ENCODE measurements at regions not wholly inside any gene's neighbourhood (a gene's known extent, or its start where the extent isn't known, plus 50 kb on each side); places are given as distances from the start of the nearest gene placed in this dataset.
A peak's percentile ranks its signal among the peaks of the same experiment; 100 is the strongest.

DNA sequence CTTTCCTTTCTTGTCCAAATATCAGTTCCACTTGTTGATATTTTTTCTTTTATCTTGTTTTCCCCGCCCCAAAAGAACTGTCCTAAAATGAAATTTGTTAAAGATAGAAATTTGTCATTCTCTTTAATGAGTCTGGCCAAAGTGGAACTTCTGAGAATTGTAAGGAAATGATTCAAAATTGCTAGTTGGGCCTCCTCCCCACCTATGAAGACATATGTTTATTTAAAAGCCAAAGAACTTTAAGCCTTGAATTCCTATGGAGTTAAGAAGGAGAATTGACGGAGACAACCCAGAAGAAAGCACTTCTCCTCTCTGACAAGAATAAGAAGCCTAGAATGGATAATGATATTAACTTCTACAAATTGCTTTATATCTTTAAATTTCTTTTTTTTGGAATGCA lies 59.1 kb upstream of the ALDH1A1 start:
- H4K20me1 ChIP-seq (ENCODE audit: insufficient read depth, low read length) = no peaks in the 10 kb centered on the region
- ATAC-seq (ENCODE audit: insufficient read depth, low read depth) (no peak), DNase-seq (no peak)
- peaks cover 5% of the 10 kb centered on the region for H3K27me3 ChIP-seq (ENCODE audit: insufficient read depth, low read length, poor library complexity)
- no peaks in the 10 kb centered on the region for H3K79me2 ChIP-seq (ENCODE audit: insufficient read depth, low read length)
- TF ChIP-seq CTCF (IDR thresholded peaks at IDR 0.05; ENCODE audit: borderline replicate concordance, extremely low read depth, low read length, poor library complexity, severe bottlenecking) (no peak), EZH2 (IDR thresholded peaks at IDR 0.05; ENCODE audit: borderline replicate concordance, low read depth, low read length, severe bottlenecking) (no peak)
- no peaks in the 10 kb centered on the region for H3K9me3 ChIP-seq (ENCODE audit: insufficient read depth, low read length, severe bottlenecking)
- H3K9ac ChIP-seq (ENCODE audit: low read depth, low read length) = no peak overlapping the region
- no peak overlapping the region for H3K27ac ChIP-seq (ENCODE audit: low read length)
- H3K4me1 ChIP-seq (ENCODE audit: insufficient read depth, low read length) = no peaks in the 10 kb centered on the region
- H3K4me2 ChIP-seq (ENCODE audit: insufficient read depth, low read length) = no peak overlapping the region
- H2AFZ ChIP-seq (ENCODE audit: low read depth, low read length) = no peak overlapping the region
- no peaks in the 10 kb centered on the region for H3K36me3 ChIP-seq (ENCODE audit: insufficient read depth, low read length)
- no peak overlapping the region for H3K4me3 ChIP-seq (ENCODE audit: low read depth in 1 of 2, low read length in 2 of 2)

GRCh38 chr9:73011181-73011750 lies 58.4 kb upstream of the ALDH1A1 start:
- DNase-seq = no peak
- Histone ChIP-seq H2AFZ (ENCODE audit: low read depth, low read length) (no peak overlapping the region), H3K27me3 (ENCODE audit: insufficient read depth, low read length, poor library complexity) (peaks cover 5% of the 10 kb centered on the region), H3K79me2 (ENCODE audit: insufficient read depth, low read length) (no peaks in the 10 kb centered on the region), H3K4me2 (ENCODE audit: insufficient read depth, low read length) (no peak overlapping the region), H3K9me3 (ENCODE audit: insufficient read depth, low read length, severe bottlenecking) (no peaks in the 10 kb centered on the region), H3K27ac (ENCODE audit: low read length) (no peak overlapping the region), H3K4me1 (ENCODE audit: insufficient read depth, low read length) (no peaks in the 10 kb centered on the region), H4K20me1 (ENCODE audit: insufficient read depth, low read length) (no peaks in the 10 kb centered on the region), H3K9ac (ENCODE audit: low read depth, low read length) (no peak overlapping the region), H3K4me3 (ENCODE audit: low read depth in 1 of 2, low read length in 2 of 2) (no peak overlapping the region), H3K36me3 (ENCODE audit: insufficient read depth, low read length) (no peaks in the 10 kb centered on the region)
- no peak for ATAC-seq (ENCODE audit: insufficient read depth, low read depth)
- TF ChIP-seq EZH2 (IDR thresholded peaks at IDR 0.05; ENCODE audit: borderline replicate concordance, low read depth, low read length, severe bottlenecking) = no peak
- no peak for TF ChIP-seq CTCF (IDR thresholded peaks at IDR 0.05; ENCODE audit: borderline replicate concordance, extremely low read depth, low read length, poor library complexity, severe bottlenecking)

DNA sequence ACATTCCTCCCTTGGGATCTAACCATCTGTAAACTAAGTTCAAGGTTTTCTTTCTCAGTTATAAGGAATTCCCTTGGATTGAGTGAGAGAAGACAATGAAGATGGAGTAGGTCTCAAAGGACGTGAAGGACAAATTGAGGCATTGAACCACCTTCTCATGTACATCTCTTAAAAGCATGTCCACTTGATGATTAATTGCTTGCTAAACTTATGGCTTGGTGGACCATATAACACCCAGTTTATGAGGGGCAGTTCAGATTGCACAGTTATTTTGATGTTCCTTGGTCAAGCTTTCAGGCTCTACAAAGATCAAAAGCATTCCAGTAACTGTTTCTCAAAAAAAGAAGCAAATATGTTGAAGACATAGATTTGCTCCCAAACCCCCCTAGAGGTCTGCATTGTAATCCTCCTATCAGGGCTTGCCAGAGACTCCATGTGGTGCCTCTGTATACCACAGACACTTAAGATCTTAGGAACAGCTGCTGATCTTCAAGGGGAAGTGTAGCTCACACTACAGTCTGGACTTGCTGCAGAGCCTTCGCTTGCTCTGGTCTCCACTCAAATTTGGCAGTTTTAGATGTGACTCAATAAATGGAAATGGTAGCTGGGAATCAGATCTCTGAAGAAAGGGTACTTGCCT lies 56.9 kb upstream of the ALDH1A1 start:
- H3K36me3 ChIP-seq (ENCODE audit: insufficient read depth, low read length) = no peaks in the 10 kb centered on the region
- peak; percentile 72 for ATAC-seq (ENCODE audit: insufficient read depth, low read depth)

More for the DNA sequence above, 56.9 kb upstream of the ALDH1A1 start:
- no peak overlapping the region for H3K9ac ChIP-seq (ENCODE audit: low read depth, low read length)
- no peaks in the 10 kb centered on the region for H3K9me3 ChIP-seq (ENCODE audit: insufficient read depth, low read length, severe bottlenecking)
- no peaks in the 10 kb centered on the region for H3K4me1 ChIP-seq (ENCODE audit: insufficient read depth, low read length)
- no peak overlapping the region for H2AFZ ChIP-seq (ENCODE audit: low read depth, low read length)
- no peak overlapping the region for H3K4me3 ChIP-seq (ENCODE audit: low read depth in 1 of 2, low read length in 2 of 2)
- H3K4me2 ChIP-seq (ENCODE audit: insufficient read depth, low read length) = no peak overlapping the region
- no peak for DNase-seq
- H3K27me3 ChIP-seq (ENCODE audit: insufficient read depth, low read length, poor library complexity) = peaks cover 5% of the 10 kb centered on the region
- no peak overlapping the region for H3K27ac ChIP-seq (ENCODE audit: low read length)
- TF ChIP-seq EZH2 (IDR thresholded peaks at IDR 0.05; ENCODE audit: borderline replicate concordance, low read depth, low read length, severe bottlenecking) (no peak), CTCF (IDR thresholded peaks at IDR 0.05; ENCODE audit: borderline replicate concordance, extremely low read depth, low read length, poor library complexity, severe bottlenecking) (no peak)
- no peaks in the 10 kb centered on the region for H3K79me2 ChIP-seq (ENCODE audit: insufficient read depth, low read length)
- no peaks in the 10 kb centered on the region for H4K20me1 ChIP-seq (ENCODE audit: insufficient read depth, low read length)

Measured in DND-41 (cell line).